RWPE2 (cell line): ENCODE measurements at regions not wholly inside any gene's neighbourhood (a gene's known extent, or its start where the extent isn't known, plus 50 kb on each side); places are given as distances from the start of the nearest gene placed in this dataset.
A peak's percentile ranks its signal among the peaks of the same experiment; 100 is the strongest.
"Not testable (repeated sequence)": the region's sequence is repeated elsewhere in the genome, so short reads cannot be mapped to it uniquely, and the experiment has no call there.

Experiments
- ATAC-seq: fragments of 200-7000 bp; cut with Tn5 transposase; 3 replicates; pipeline ENCODE4 v1.9.1; 2021; ENCODE audit warnings: low read depth
- DNase-seq: peaks from one replicate; pipeline ENCODE4 v3.0.0-alpha.2; 2020; ENCODE audit warnings: low spot score
- H3K27ac ChIP-seq: fragments of 450-650 bp; 2 replicates; pipeline ENCODE4 v1.5.1; 2017; ENCODE audit warnings: mild to moderate bottlenecking; ENCODE audit not compliant: poor library complexity, severe bottlenecking
- H3K27me3 ChIP-seq: fragments of 250-450 bp; sonication (Bioruptor Pico); 2 replicates; pipeline ENCODE4 v1.5.1; 2021; ENCODE audit warnings: mild to moderate bottlenecking, moderate library complexity; ENCODE audit not compliant: insufficient read depth, poor library complexity, severe bottlenecking
- H3K36me3 ChIP-seq: fragments of 250-450 bp; sonication (Bioruptor Pico); 2 replicates; pipeline ENCODE4 v1.5.1; 2020; ENCODE audit warnings: low read depth, mild to moderate bottlenecking, moderate library complexity
- H3K4me1 ChIP-seq: fragments of 250-450 bp; sonication (Bioruptor Pico); 2 replicates; pipeline ENCODE4 v1.5.1; 2021; ENCODE audit warnings: mild to moderate bottlenecking, moderate library complexity; ENCODE audit not compliant: insufficient read depth, poor library complexity, severe bottlenecking
- H3K4me3 ChIP-seq: fragments of 250-450 bp; sonication (Bioruptor Pico); 2 replicates; pipeline ENCODE4 v1.5.1; 2021; ENCODE audit warnings: mild to moderate bottlenecking, moderate library complexity; ENCODE audit not compliant: severe bottlenecking
- H3K9me3 ChIP-seq: fragments of 250-450 bp; sonication (Bioruptor Pico); 2 replicates; pipeline ENCODE4 v1.5.1; 2021; ENCODE audit warnings: mild to moderate bottlenecking, moderate library complexity; ENCODE audit not compliant: severe bottlenecking
- CTCF ChIP-seq: fragments of 450-650 bp; IDR thresholded peaks from one replicate; pipeline ENCODE4 v1.5.1; 2017; ENCODE audit warnings: mild to moderate bottlenecking, moderate library complexity; ENCODE audit not compliant: poor library complexity, severe bottlenecking

GRCh38 chr10:64040781-64041180 is 519.6 kb downstream of the REEP3 start:
- no peak overlapping the region for H3K27ac ChIP-seq
- H3K4me3 ChIP-seq: no peak overlapping the region
- TF ChIP-seq CTCF: no peak
- no peak for DNase-seq
- H3K4me1 ChIP-seq: no peaks in the 10 kb centered on the region
- ATAC-seq: no peak
- H3K27me3 ChIP-seq: peaks cover 24% of the 10 kb centered on the region
- no peaks in the 10 kb centered on the region for H3K36me3 ChIP-seq
- no peaks in the 10 kb centered on the region for H3K9me3 ChIP-seq

GRCh38 chr10:64041185-64041988 is 520.2 kb downstream of the REEP3 start:
- H3K36me3 ChIP-seq: no peaks in the 10 kb centered on the region
- no peaks in the 10 kb centered on the region for H3K9me3 ChIP-seq
- TF ChIP-seq CTCF: peak; percentile 97
- H3K4me1 ChIP-seq: no peaks in the 10 kb centered on the region
- peaks cover 18% of the 10 kb centered on the region for H3K27me3 ChIP-seq
- no peak overlapping the region for H3K27ac ChIP-seq
- ATAC-seq (peak; percentile 84), DNase-seq (no peak)
- H3K4me3 ChIP-seq: peak overlapping the region; percentile 18

- Histone ChIP-seq H3K4me1 (no peaks in the 10 kb centered on the region), H3K4me3 (no peak overlapping the region), H3K36me3 (no peaks in the 10 kb centered on the region), H3K9me3 (no peaks in the 10 kb centered on the region), H3K27ac (no peak overlapping the region), H3K27me3 (peaks cover 12% of the 10 kb centered on the region)
- DNase-seq (no peak), ATAC-seq (no peak)
- TF ChIP-seq CTCF: no peak
These were observed 520.8 kb downstream of the REEP3 start for GRCh38 chr10:64041989-64042490.

- Histone ChIP-seq H3K4me1 (no peaks in the 10 kb centered on the region), H3K27me3 (peaks cover 13% of the 10 kb centered on the region), H3K27ac (no peak overlapping the region), H3K9me3 (no peaks in the 10 kb centered on the region), H3K4me3 (no peak overlapping the region), H3K36me3 (no peaks in the 10 kb centered on the region)
- DNase-seq (no peak), ATAC-seq (no peak)
- no peak for TF ChIP-seq CTCF
These were observed 522.9 kb downstream of the REEP3 start for GRCh38 chr10:64044098-64044497.

- not testable (repeated sequence) for H3K4me1 ChIP-seq, H3K36me3 ChIP-seq, DNase-seq, H3K4me3 ChIP-seq, H3K27me3 ChIP-seq, ATAC-seq, H3K27ac ChIP-seq, H3K9me3 ChIP-seq
These were observed 523.9 kb downstream of the REEP3 start for GRCh38 chr10:64044957-64045632.
